Prostate gland (tissue), 2 donors: ENCODE measurements at regions not wholly inside any gene's neighbourhood (a gene's known extent, or its start where the extent isn't known, plus 50 kb on each side); places are given as distances from the start of the nearest gene placed in this dataset.

ENCODE experiments used
- POLR2A ChIP-seq: fragments of 450-650 bp; IDR thresholded peaks from one replicate; pipeline ENCODE4 v1.6.1; 2016; ENCODE audit warnings: antibody characterized with exemption, mild to moderate bottlenecking
- POLR2AphosphoS5 ChIP-seq: sonication (generic); formaldehyde crosslinking; IDR thresholded peaks from one replicate; pipeline ENCODE4 v1.6.1; 2017; ENCODE audit warnings: antibody characterized with exemption
- TF ChIP-seq, protein P1 (sequence below), 4 experiments: fragments of 200-600 bp in 2 of 4; fragments of 450-650 bp in 2 of 4; sonication (generic) in 2 of 4; IDR thresholded peaks; 1 replicate in 3 of 4; 2 replicates in 1 of 4; pipeline ENCODE4 v1.5.1; 2016 to 2019; ENCODE audit warnings: antibody characterized with exemption in 4 of 4, mild to moderate bottlenecking in 2 of 4, moderate library complexity in 2 of 4

DNA sequence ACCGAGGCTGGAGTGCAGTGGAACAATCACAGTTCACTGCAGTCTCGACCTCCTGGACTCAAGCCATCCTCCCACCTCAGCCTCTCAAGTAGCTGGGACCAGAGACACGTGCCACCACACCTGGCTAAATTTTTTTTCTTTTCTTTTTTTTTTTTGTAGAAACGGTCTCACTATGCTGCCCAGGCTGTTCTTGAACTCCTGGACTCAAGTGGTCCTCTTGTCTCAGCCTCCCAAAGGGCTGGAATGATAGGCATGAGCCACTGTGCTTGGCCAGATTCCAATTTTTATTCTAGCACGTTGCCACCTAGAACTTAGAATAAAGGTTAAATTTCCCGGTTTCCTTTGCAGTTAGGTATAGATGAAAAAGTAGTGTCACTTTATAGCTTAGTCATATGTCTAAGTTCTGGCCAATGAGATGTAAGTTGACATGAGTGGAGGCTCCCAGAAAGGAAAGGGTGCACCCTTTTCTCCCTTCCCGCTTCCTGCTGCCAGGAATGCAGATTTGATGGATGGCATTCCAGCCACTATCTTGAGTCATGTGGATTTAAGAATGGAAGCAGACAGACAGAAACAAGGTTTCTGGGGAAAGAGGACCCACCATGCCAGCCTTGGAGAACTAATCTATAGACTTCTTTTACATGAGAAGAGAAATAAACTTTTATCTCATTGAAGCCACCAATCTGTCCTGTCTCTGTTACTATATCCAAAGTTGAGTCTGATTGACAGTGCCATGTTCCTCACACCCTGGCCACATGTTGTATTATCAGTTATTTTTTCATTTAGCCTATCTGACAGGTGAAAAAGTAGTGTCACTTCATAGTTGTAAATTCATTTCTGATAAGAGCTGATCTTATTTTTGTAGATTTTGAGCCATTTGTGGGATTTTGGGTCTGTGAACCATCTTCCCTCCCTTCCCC is 60.6 kb upstream of the NCOA3 start:
- TF ChIP-seq, protein P1, sequence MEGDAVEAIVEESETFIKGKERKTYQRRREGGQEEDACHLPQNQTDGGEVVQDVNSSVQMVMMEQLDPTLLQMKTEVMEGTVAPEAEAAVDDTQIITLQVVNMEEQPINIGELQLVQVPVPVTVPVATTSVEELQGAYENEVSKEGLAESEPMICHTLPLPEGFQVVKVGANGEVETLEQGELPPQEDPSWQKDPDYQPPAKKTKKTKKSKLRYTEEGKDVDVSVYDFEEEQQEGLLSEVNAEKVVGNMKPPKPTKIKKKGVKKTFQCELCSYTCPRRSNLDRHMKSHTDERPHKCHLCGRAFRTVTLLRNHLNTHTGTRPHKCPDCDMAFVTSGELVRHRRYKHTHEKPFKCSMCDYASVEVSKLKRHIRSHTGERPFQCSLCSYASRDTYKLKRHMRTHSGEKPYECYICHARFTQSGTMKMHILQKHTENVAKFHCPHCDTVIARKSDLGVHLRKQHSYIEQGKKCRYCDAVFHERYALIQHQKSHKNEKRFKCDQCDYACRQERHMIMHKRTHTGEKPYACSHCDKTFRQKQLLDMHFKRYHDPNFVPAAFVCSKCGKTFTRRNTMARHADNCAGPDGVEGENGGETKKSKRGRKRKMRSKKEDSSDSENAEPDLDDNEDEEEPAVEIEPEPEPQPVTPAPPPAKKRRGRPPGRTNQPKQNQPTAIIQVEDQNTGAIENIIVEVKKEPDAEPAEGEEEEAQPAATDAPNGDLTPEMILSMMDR (IDR thresholded peaks at IDR 0.05), result no peak
- TF ChIP-seq POLR2A, result no peak
- TF ChIP-seq POLR2AphosphoS5, result no peak
